GM12872 (cell line): ENCODE measurements at regions not wholly inside any gene's neighbourhood (a gene's known extent, or its start where the extent isn't known, plus 50 kb on each side); places are given as distances from the start of the nearest gene placed in this dataset.

ENCODE experiments used
- CTCF ChIP-seq: IDR thresholded peaks from 3 replicates; pipeline ENCODE4 v1.5.1; 2011; ENCODE audit warnings: low read depth, mild to moderate bottlenecking, low read length, moderate library complexity; ENCODE audit not compliant: insufficient read depth

- no peak for TF ChIP-seq CTCF
Observed at GRCh38 chr4:148787831-148788477, 345.7 kb upstream of the NR3C2 start.

- no peak for TF ChIP-seq CTCF
Observed at GRCh38 chr4:148787285-148787684, 345.1 kb upstream of the NR3C2 start.

GRCh38 chr4:148786699-148787098, 344.5 kb upstream of the NR3C2 start:
- TF ChIP-seq CTCF = no peak

GRCh38 chr4:148782284-148782683, 340.1 kb upstream of the NR3C2 start:
- no peak for TF ChIP-seq CTCF

GRCh38 chr4:148780426-148781005, 338.3 kb upstream of the NR3C2 start:
- no peak for TF ChIP-seq CTCF

GRCh38 chr4:148779771-148780170, 337.6 kb upstream of the NR3C2 start:
- no peak for TF ChIP-seq CTCF

- no peak for TF ChIP-seq CTCF
Observed at GRCh38 chr4:148778980-148779675, 336.9 kb upstream of the NR3C2 start.
